SK-N-SH (cell line): ENCODE measurements at regions not wholly inside any gene's neighbourhood (a gene's known extent, or its start where the extent isn't known, plus 50 kb on each side); places are given as distances from the start of the nearest gene placed in this dataset.

Experiments
- CTCF ChIP-seq: fragments of 200-600 bp; sonication (generic); IDR thresholded peaks from 2 replicates; pipeline ENCODE4 v1.6.1; 2017; ENCODE audit warnings: antibody characterized with exemption, mild to moderate bottlenecking, moderate library complexity
- TAF1 ChIP-seq: IDR thresholded peaks from 2 replicates; pipeline ENCODE4 v1.6.1; 2012; ENCODE audit warnings: low read depth, mild to moderate bottlenecking, low read length, moderate library complexity, borderline replicate concordance

GRCh38 chr18:22064581-22064980 is 104.8 kb upstream of the GATA6 start:
- TF ChIP-seq CTCF, result no peak
- TF ChIP-seq TAF1, result no peak
